GM12872 (cell line): ENCODE measurements at regions not wholly inside any gene's neighbourhood (a gene's known extent, or its start where the extent isn't known, plus 50 kb on each side); places are given as distances from the start of the nearest gene placed in this dataset.

Experiments
- CTCF ChIP-seq: IDR thresholded peaks from 3 replicates; pipeline ENCODE4 v1.5.1; 2011; ENCODE audit warnings: low read depth, mild to moderate bottlenecking, low read length, moderate library complexity; ENCODE audit not compliant: insufficient read depth

GRCh38 chr7:96561892-96562291, 147.8 kb downstream of the SEM1 start:
- no peak for TF ChIP-seq CTCF

- TF ChIP-seq CTCF: no peak
Observed at GRCh38 chr7:96558530-96558929, 151.1 kb downstream of the SEM1 start.

- no peak for TF ChIP-seq CTCF
Observed at GRCh38 chr7:96558093-96558492, 151.6 kb downstream of the SEM1 start.

- no peak for TF ChIP-seq CTCF
Observed at GRCh38 chr7:96548664-96549063, 161.0 kb downstream of the SEM1 start.

GRCh38 chr7:96547371-96547811, 162.3 kb downstream of the SEM1 start:
- TF ChIP-seq CTCF: no peak

- TF ChIP-seq CTCF: no peak
Observed at GRCh38 chr7:96546426-96546825, 163.2 kb downstream of the SEM1 start.

- no peak for TF ChIP-seq CTCF
Observed at GRCh38 chr7:96539471-96539870, 170.2 kb downstream of the SEM1 start.

- TF ChIP-seq CTCF: no peak
Observed at GRCh38 chr7:96538632-96539031, 171.0 kb downstream of the SEM1 start.
